NCI-H2227 (cell line): ENCODE measurements at regions not wholly inside any gene's neighbourhood (a gene's known extent, or its start where the extent isn't known, plus 50 kb on each side); places are given as distances from the start of the nearest gene placed in this dataset.

Experiments used
- DNase-seq: peaks from one replicate; lab custom pipeline; 2025; ENCODE audit not compliant: unreplicated experiment; lab: John Stamatoyannopoulos, UW

- peak; percentile 51 for DNase-seq
Measured at GRCh38 chr1:208537198-208537597, 293.0 kb upstream of the PLXNA2 start.

- no peak for DNase-seq
Measured at GRCh38 chr1:208538078-208538477, 293.9 kb upstream of the PLXNA2 start.

GRCh38 chr1:208538587-208538986 is 294.4 kb upstream of the PLXNA2 start:
- DNase-seq: no peak

- no peak for DNase-seq
Measured at GRCh38 chr1:208540724-208541123, 296.5 kb upstream of the PLXNA2 start.

- DNase-seq: no peak
Measured at GRCh38 chr1:208541225-208541855, 297.2 kb upstream of the PLXNA2 start.

GRCh38 chr1:208542309-208542708 is 298.1 kb upstream of the PLXNA2 start:
- no peak for DNase-seq

GRCh38 chr1:208544053-208544452 is 299.9 kb upstream of the PLXNA2 start:
- DNase-seq: no peak

GRCh38 chr1:208544794-208545193 is 300.6 kb upstream of the PLXNA2 start:
- DNase-seq: no peak

- no peak for DNase-seq
Measured at GRCh38 chr1:208551024-208551423, 306.8 kb upstream of the PLXNA2 start.

GRCh38 chr1:208551633-208552320 is 307.6 kb upstream of the PLXNA2 start:
- no peak for DNase-seq

- DNase-seq: no peak
Measured at GRCh38 chr1:208552928-208553327, 308.7 kb upstream of the PLXNA2 start.

- DNase-seq: no peak
Measured at GRCh38 chr1:208556461-208556860, 312.3 kb upstream of the PLXNA2 start.

- DNase-seq: no peak
Measured at GRCh38 chr1:208557046-208557722, 313.0 kb upstream of the PLXNA2 start.

GRCh38 chr1:208557723-208558094 is 313.5 kb upstream of the PLXNA2 start:
- no peak for DNase-seq

- DNase-seq: no peak
Measured at GRCh38 chr1:208559597-208560329, 315.6 kb upstream of the PLXNA2 start.

- no peak for DNase-seq
Measured at GRCh38 chr1:208562151-208562960, 318.2 kb upstream of the PLXNA2 start.

GRCh38 chr1:208564466-208564865 is 320.3 kb upstream of the PLXNA2 start:
- DNase-seq: no peak

GRCh38 chr1:208565756-208566440 is 321.7 kb upstream of the PLXNA2 start:
- no peak for DNase-seq

GRCh38 chr1:208569181-208569580 is 325.0 kb upstream of the PLXNA2 start:
- DNase-seq: no peak

- no peak for DNase-seq
Measured at GRCh38 chr1:208570362-208570761, 326.2 kb upstream of the PLXNA2 start.
